Endodermal cell (in vitro differentiated cells): ENCODE measurements at regions not wholly inside any gene's neighbourhood (a gene's known extent, or its start where the extent isn't known, plus 50 kb on each side); places are given as distances from the start of the nearest gene placed in this dataset.

Source experiments
- DNase-seq: peaks from one replicate; pipeline ENCODE4 v3.0.0-alpha.2; 2017
- H3K27ac ChIP-seq: 2 replicates; pipeline ENCODE4 v1.5.1; 2013; ENCODE audit warnings: mild to moderate bottlenecking, low read depth, low read length, moderate library complexity
- H3K27me3 ChIP-seq: 2 replicates; pipeline ENCODE4 v1.6.1; 2013; ENCODE audit warnings: mild to moderate bottlenecking, low read length, moderate library complexity; ENCODE audit not compliant: insufficient read depth, control insufficient read depth, poor library complexity, severe bottlenecking
- H3K36me3 ChIP-seq: 2 replicates; pipeline ENCODE4 v1.7.0; 2013; ENCODE audit warnings: mild to moderate bottlenecking, low read length, moderate library complexity; ENCODE audit not compliant: control insufficient read depth, insufficient read depth
- H3K4me1 ChIP-seq: one replicate; pipeline ENCODE4 v1.7.0; 2013; ENCODE audit warnings: low read length; ENCODE audit not compliant: control insufficient read depth, insufficient read depth
- H3K4me3 ChIP-seq: 2 replicates; pipeline ENCODE4 v1.5.1; 2013; ENCODE audit warnings: mild to moderate bottlenecking, low read length, moderate library complexity
- H3K9ac ChIP-seq: 2 replicates; pipeline ENCODE4 v1.6.1; 2013; ENCODE audit warnings: mild to moderate bottlenecking, low read length, moderate library complexity; ENCODE audit not compliant: poor library complexity, severe bottlenecking; ENCODE audit errors: extremely low read depth
- H3K9me3 ChIP-seq: 2 replicates; pipeline ENCODE4 v1.6.1; 2013; ENCODE audit warnings: mild to moderate bottlenecking, low read length, moderate library complexity; ENCODE audit not compliant: control insufficient read depth
- H3K27ac Mint-ChIP-seq: 2 replicates; pipeline ENCODE4 v1.8.0; 2020; ENCODE audit warnings: mixed read lengths
- H3K27me3 Mint-ChIP-seq: 2 replicates; pipeline ENCODE4 v1.8.0; 2021; ENCODE audit warnings: mild to moderate bottlenecking, mixed read lengths; ENCODE audit not compliant: insufficient read depth
- H3K36me3 Mint-ChIP-seq: 2 replicates; pipeline ENCODE4 v1.8.0; 2020; ENCODE audit warnings: low read depth, mixed read lengths
- H3K4me1 Mint-ChIP-seq: 2 replicates; pipeline ENCODE4 v1.8.0; 2020; ENCODE audit warnings: mixed read lengths
- H3K4me3 Mint-ChIP-seq: 2 replicates; pipeline ENCODE4 v1.8.0; 2020; ENCODE audit warnings: mild to moderate bottlenecking, moderate library complexity, mixed read lengths
- H3K9me3 Mint-ChIP-seq: 2 replicates; pipeline ENCODE4 v1.8.0; 2020; ENCODE audit warnings: mild to moderate bottlenecking, mixed read lengths
- WGBS, 2 experiments: methylation state at CpG; one replicate each; pipeline versions ENCODE4 v1.1.5 to v1.1.7; 2013; ENCODE audit warnings: missing lambda C conversion rate in 2 of 2, mixed read lengths in 1 of 2; ENCODE audit not compliant: insufficient coverage in 1 of 2, insufficient read length in 1 of 2; 5-methylcytosine and 5-hydroxymethylcytosine counted together
- TF ChIP-seq, protein P1 (sequence below): fragments of 200-600 bp; sonication (generic); conservative IDR thresholded peaks from 2 replicates; pipeline ENCODE4 v1.5.0; 2021; ENCODE audit warnings: antibody characterized with exemption, mild to moderate bottlenecking

DNA sequence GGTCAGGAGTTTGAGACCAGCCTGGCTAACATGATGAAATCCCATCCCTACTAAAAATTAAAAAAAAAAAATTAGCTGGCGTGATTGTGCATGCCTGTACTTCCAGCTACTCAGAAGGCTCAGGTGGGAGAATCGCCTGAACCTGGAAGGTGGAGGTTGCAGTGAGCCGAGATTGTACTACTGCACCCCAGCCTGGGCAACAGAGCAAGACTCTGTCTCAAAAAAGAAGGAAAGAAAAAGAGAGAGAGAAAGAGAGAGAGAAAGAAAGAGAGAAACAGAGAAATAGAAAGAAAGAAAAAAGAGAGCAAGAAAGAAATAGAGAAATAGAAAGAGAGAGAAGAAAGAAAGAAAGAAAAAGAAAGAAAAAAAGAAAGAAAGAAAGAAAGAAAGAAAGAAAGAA is 292.8 kb upstream of the KLF6 start:
- Mint-ChIP-seq H3K4me1 (peaks cover 3% of the 10 kb centered on the region), H3K27me3 (no peaks in the 10 kb centered on the region), H3K27ac (no peak overlapping the region), H3K36me3 (no peaks in the 10 kb centered on the region), H3K9me3 (peaks cover 6% of the 10 kb centered on the region), H3K4me3 (no peak overlapping the region)
- Histone ChIP-seq H3K36me3 (no peaks in the 10 kb centered on the region), H3K9me3 (no peaks in the 10 kb centered on the region), H3K9ac (no peak overlapping the region), H3K27ac (no peak overlapping the region), H3K4me1 (no peaks in the 10 kb centered on the region), H3K27me3 (no peaks in the 10 kb centered on the region), H3K4me3 (no peak overlapping the region)
- WGBS, 2 experiments, result 97% methylated on average over 3 of the region's 3 CpGs
- TF ChIP-seq, protein P1, sequence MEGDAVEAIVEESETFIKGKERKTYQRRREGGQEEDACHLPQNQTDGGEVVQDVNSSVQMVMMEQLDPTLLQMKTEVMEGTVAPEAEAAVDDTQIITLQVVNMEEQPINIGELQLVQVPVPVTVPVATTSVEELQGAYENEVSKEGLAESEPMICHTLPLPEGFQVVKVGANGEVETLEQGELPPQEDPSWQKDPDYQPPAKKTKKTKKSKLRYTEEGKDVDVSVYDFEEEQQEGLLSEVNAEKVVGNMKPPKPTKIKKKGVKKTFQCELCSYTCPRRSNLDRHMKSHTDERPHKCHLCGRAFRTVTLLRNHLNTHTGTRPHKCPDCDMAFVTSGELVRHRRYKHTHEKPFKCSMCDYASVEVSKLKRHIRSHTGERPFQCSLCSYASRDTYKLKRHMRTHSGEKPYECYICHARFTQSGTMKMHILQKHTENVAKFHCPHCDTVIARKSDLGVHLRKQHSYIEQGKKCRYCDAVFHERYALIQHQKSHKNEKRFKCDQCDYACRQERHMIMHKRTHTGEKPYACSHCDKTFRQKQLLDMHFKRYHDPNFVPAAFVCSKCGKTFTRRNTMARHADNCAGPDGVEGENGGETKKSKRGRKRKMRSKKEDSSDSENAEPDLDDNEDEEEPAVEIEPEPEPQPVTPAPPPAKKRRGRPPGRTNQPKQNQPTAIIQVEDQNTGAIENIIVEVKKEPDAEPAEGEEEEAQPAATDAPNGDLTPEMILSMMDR, result no peak
- no peak for DNase-seq

DNA sequence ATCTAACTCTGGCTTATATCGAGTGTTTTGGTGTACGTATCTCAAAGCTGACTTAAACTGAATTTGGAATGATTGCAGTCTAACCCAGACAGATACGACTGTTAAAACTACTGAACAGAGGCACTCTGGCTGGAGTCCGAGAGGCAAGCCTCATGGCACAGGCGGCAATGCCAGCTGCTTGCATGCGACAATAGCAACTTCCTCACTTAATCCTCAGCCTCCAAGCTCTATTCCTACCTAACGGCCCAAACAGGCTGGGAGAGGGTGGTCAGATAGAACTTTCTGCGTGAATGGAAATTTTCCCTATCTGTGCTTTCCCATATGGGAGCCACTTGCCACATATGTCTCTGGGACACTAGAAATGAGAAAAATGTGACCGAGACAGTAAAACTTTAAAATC is 292.0 kb upstream of the KLF6 start:
- Histone ChIP-seq H3K9ac (no peak overlapping the region), H3K27me3 (no peaks in the 10 kb centered on the region), H3K4me3 (no peak overlapping the region), H3K4me1 (no peaks in the 10 kb centered on the region), H3K9me3 (no peaks in the 10 kb centered on the region), H3K36me3 (no peaks in the 10 kb centered on the region), H3K27ac (no peak overlapping the region)
- Mint-ChIP-seq H3K4me1 (no peaks in the 10 kb centered on the region), H3K27ac (no peak overlapping the region), H3K27me3 (no peaks in the 10 kb centered on the region), H3K36me3 (no peaks in the 10 kb centered on the region), H3K4me3 (no peak overlapping the region), H3K9me3 (peaks cover 6% of the 10 kb centered on the region)
- 90 to 95% methylated on average over 4 to 9 of the region's 9 CpGs for whole genome bisulfite sequencing, 2 experiments
- TF ChIP-seq, protein P1, result no peak
- DNase-seq, result no peak

DNA sequence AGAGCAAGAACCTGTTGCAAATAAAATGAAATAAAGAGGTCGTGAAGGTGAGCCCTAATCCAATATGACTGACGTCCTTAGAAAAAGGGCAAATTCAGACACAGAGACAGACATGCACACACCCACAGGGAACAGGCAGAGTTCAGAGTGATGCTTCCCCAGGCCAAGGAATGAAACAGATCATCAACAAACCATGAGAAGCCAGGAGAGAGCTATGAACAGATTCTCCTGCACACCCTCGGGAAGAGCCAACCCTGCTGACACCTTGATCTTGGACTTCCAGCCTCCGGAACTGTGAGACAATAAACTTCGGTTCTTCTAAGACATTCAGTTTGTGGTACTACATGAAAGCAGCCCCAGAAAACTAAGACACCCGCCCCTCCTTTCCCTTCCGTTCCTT is 290.4 kb upstream of the KLF6 start:
- Histone ChIP-seq H3K9ac (no peak overlapping the region), H3K4me3 (no peak overlapping the region), H3K4me1 (no peaks in the 10 kb centered on the region), H3K9me3 (no peaks in the 10 kb centered on the region), H3K27me3 (no peaks in the 10 kb centered on the region), H3K36me3 (no peaks in the 10 kb centered on the region), H3K27ac (no peak overlapping the region)
- WGBS, 2 experiments, result 91 to 93% methylated on average over 6 to 7 of the region's 7 CpGs
- TF ChIP-seq, protein P1, result no peak
- DNase-seq, result no peak
- Mint-ChIP-seq H3K9me3 (peaks cover 6% of the 10 kb centered on the region), H3K36me3 (no peaks in the 10 kb centered on the region), H3K27me3 (no peaks in the 10 kb centered on the region), H3K4me1 (no peaks in the 10 kb centered on the region), H3K4me3 (no peak overlapping the region), H3K27ac (no peak overlapping the region)
